Progenitor cell of endocrine pancreas (in vitro differentiated cells): ENCODE measurements at regions not wholly inside any gene's neighbourhood (a gene's known extent, or its start where the extent isn't known, plus 50 kb on each side); places are given as distances from the start of the nearest gene placed in this dataset.
"Not testable (repeated sequence)": the region's sequence is repeated elsewhere in the genome, so short reads cannot be mapped to it uniquely, and the experiment has no call there.

ENCODE experiments used
- DNase-seq: peaks from one replicate; pipeline ENCODE4 v3.0.0; 2021; ENCODE audit warnings: low spot score; ENCODE audit not compliant: unreplicated experiment
- H3K27ac Mint-ChIP-seq: 2 replicates; pipeline ENCODE4 v1.8.0; 2021; ENCODE audit warnings: mild to moderate bottlenecking, moderate library complexity, mixed read lengths
- H3K27me3 Mint-ChIP-seq: 2 replicates; pipeline ENCODE4 v1.8.0; 2021; ENCODE audit warnings: mixed read lengths
- H3K36me3 Mint-ChIP-seq: 2 replicates; pipeline ENCODE4 v1.8.0; 2022; ENCODE audit warnings: mixed read lengths; ENCODE audit not compliant: insufficient read depth
- H3K4me1 Mint-ChIP-seq: 2 replicates; pipeline ENCODE4 v1.8.0; 2021; ENCODE audit warnings: low read depth, mixed read lengths
- H3K4me3 Mint-ChIP-seq: 2 replicates; pipeline ENCODE4 v1.8.0; 2021; ENCODE audit warnings: low read depth, mild to moderate bottlenecking, moderate library complexity, mixed read lengths
- H3K9me3 Mint-ChIP-seq: 2 replicates; pipeline ENCODE4 v1.8.0; 2021; ENCODE audit warnings: low read depth, mixed read lengths
- TF ChIP-seq, protein P1 (sequence below): fragments of 200-600 bp; sonication (generic); IDR thresholded peaks from one replicate; pipeline ENCODE4 v1.5.0; 2021; ENCODE audit warnings: antibody characterized with exemption, mild to moderate bottlenecking; ENCODE audit not compliant: unreplicated experiment

DNA sequence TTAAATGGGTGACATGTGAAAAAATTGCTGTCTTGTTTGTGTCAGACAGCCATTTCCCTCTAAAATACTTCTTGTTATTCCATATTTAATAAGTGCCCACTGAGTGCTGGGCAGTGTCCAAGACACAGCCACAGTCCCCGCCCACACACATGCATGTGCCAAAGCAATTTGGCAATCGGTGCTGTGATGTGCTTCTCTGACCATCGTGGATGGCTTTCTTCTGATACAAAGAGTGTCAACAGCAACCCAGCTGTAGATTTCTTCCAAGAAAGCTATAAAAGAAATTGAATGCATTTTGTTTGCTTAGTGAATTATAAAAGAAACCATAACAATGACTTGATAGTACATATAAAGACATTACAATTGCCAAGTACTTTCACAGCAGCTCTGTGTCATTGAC is 140.5 kb upstream of the ATXN1 start:
- TF ChIP-seq, protein P1, sequence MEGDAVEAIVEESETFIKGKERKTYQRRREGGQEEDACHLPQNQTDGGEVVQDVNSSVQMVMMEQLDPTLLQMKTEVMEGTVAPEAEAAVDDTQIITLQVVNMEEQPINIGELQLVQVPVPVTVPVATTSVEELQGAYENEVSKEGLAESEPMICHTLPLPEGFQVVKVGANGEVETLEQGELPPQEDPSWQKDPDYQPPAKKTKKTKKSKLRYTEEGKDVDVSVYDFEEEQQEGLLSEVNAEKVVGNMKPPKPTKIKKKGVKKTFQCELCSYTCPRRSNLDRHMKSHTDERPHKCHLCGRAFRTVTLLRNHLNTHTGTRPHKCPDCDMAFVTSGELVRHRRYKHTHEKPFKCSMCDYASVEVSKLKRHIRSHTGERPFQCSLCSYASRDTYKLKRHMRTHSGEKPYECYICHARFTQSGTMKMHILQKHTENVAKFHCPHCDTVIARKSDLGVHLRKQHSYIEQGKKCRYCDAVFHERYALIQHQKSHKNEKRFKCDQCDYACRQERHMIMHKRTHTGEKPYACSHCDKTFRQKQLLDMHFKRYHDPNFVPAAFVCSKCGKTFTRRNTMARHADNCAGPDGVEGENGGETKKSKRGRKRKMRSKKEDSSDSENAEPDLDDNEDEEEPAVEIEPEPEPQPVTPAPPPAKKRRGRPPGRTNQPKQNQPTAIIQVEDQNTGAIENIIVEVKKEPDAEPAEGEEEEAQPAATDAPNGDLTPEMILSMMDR: no peak
- DNase-seq: no peak
- Mint-ChIP-seq H3K9me3 (no peaks in the 10 kb centered on the region), H3K4me1 (peaks cover 11% of the 10 kb centered on the region), H3K27me3 (no peaks in the 10 kb centered on the region), H3K4me3 (no peak overlapping the region), H3K27ac (no peak overlapping the region), H3K36me3 (no peaks in the 10 kb centered on the region)

DNA sequence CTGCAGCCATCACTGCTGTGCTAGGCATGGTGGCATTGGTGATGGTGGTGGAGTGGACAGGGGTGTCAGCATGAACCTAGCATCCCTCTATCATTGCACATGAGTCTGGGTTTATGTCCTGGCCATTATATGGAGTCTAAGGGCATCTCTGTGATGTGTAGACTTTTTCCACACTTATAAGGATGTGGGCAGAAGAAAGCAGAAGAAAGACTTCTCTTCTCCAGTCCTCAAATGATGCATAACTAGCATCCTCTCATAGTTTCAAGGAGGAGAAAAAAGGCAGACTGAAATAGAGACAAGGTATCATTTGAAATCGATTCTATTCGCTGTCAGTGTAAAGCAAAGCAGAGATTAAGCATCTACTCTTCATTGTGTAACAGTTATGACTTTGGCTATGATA is 140.0 kb upstream of the ATXN1 start:
- peaks cover 11% of the 10 kb centered on the region for H3K4me1 Mint-ChIP-seq
- no peaks in the 10 kb centered on the region for H3K36me3 Mint-ChIP-seq
- TF ChIP-seq, protein P1: no peak
- no peak overlapping the region for H3K27ac Mint-ChIP-seq
- no peak for DNase-seq
- no peaks in the 10 kb centered on the region for H3K27me3 Mint-ChIP-seq
- H3K9me3 Mint-ChIP-seq: no peaks in the 10 kb centered on the region
- no peak overlapping the region for H3K4me3 Mint-ChIP-seq

DNA sequence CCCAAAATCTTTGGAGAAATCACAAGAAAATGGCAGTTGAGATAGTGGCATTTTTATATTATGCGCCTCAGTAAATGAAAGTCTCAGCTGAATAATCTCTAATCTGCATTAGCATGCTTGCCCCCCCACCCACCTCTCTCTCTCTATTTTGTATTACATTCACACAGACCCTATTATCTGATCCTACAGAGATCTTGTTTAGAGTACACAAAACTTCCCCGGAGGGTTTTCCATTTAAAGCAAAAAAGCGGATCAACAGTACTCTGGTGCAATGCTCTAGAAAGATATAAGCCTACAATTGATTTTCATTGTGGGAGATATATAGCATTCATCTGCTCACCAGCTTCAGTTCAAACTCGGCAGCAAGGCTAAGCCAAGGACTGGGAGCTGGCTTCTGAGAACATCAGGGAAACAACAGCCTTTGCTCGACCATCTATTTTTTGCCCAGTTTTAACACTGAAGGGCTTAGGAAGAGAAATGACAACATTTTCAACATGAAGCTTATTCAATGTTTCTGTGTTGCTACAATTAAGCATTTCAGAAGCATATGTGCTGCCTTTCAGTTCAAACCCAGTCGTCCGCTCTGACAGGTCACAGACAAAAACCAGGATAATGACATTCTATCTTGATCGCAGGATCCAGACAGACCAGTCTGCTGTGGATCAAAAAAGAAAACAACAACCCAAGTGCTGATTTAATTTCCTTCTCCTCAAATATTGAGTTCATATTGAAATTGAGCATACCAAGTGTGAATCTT is 137.6 kb upstream of the ATXN1 start:
- H3K36me3 Mint-ChIP-seq: no peaks in the 10 kb centered on the region
- DNase-seq: no peak
- TF ChIP-seq, protein P1: no peak
- no peak overlapping the region for H3K4me3 Mint-ChIP-seq
- peaks cover 2% of the 10 kb centered on the region for H3K9me3 Mint-ChIP-seq
- no peak overlapping the region for H3K27ac Mint-ChIP-seq
- H3K4me1 Mint-ChIP-seq: peaks cover 11% of the 10 kb centered on the region
- no peaks in the 10 kb centered on the region for H3K27me3 Mint-ChIP-seq

DNA sequence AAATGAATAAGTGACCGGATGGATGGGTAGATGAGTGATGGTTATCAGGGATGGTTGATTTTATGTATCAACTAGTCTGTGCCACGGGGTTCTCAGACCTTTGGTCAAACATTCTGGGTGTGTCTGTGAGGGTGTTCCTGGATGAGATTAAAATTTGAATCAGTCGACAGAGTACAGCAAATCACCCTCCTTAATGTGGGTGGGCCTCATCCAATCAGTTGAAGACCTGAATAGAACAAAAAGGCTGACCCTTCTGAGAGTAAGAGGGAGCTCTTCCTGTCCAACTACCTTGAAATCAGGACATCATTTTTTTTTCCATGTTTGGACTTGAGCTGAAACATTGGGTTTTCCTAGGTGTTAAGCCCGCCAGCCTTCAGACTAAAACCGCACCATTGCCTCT is 136.4 kb upstream of the ATXN1 start:
- no peak overlapping the region for H3K4me3 Mint-ChIP-seq
- H3K36me3 Mint-ChIP-seq: no peaks in the 10 kb centered on the region
- no peak for DNase-seq
- no peak overlapping the region for H3K27ac Mint-ChIP-seq
- H3K4me1 Mint-ChIP-seq: peaks cover 7% of the 10 kb centered on the region
- TF ChIP-seq, protein P1: no peak
- no peaks in the 10 kb centered on the region for H3K27me3 Mint-ChIP-seq
- H3K9me3 Mint-ChIP-seq: peaks cover 2% of the 10 kb centered on the region

DNA sequence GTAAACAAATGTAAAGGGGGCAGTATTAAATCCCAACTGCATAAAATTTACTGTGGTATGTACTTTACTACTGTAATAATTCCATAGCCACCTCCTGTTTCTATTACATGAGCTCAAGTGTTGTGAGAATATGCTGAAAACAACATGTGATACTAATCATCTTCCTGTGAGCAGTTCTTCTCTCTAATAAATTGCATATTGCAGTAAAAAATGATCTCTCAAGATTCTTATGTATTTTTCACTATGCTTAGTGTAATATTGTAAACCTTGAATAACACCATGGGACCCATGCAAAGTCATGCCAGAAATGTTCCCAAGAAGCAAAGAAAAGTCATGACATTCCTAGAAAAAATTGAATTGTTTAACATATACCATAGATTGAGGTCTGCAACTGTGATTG is 133.0 kb upstream of the ATXN1 start:
- Mint-ChIP-seq H3K27ac (no peak overlapping the region), H3K9me3 (peaks cover 2% of the 10 kb centered on the region), H3K36me3 (no peaks in the 10 kb centered on the region), H3K4me1 (peaks cover 8% of the 10 kb centered on the region), H3K4me3 (no peak overlapping the region), H3K27me3 (peaks cover 3% of the 10 kb centered on the region)
- TF ChIP-seq, protein P1: no peak
- no peak for DNase-seq

DNA sequence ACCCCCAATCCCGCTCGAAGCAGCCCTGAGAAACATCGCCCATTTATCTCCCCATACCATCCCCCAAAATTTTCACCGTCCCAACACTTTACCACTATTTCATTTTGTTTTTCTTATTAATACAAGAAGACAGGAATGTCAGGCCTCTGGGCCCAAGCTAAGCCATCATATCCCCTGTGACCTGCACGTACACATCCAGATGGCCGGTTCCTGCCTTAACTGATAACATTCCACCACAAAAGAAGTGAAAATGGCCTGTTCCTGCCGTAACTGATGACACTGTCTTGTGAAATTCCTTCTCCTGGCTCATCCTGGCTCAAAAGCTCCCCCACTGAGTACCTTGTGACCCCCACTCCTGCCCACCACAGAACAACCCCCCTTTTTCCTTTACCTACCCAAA is 129.8 kb upstream of the ATXN1 start:
- H3K4me1 Mint-ChIP-seq, H3K4me3 Mint-ChIP-seq: not testable (repeated sequence)

More for the DNA sequence above, 129.8 kb upstream of the ATXN1 start:
- not testable (repeated sequence) for H3K36me3 Mint-ChIP-seq, H3K9me3 Mint-ChIP-seq, H3K27ac Mint-ChIP-seq, DNase-seq
- H3K27me3 Mint-ChIP-seq: peaks cover 12% of the 10 kb centered on the region
